ENCODE measurements at regions not wholly inside any gene's neighbourhood (a gene's known extent, or its start where the extent isn't known, plus 50 kb on each side); places are given as distances from the start of the nearest gene placed in this dataset.

DNA sequence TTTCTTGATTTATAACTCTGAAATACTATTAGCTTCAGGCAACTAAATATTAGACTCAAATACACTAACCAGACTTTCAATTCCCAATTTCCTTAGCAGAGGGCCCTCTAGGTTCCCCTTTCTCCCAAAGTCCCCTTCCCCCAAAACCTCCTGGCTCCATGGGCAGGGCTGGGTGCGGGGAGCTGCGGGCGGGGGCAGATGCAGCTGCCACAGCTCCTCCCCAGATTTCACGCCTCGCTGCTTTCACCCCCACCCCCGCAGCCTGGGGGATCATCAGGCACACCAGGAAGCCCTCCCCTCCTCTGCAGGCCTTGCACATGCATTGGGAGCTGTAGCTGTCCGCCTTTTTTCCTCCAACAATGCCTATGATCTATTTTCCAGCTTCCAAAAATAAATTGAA, 82.8 kb upstream of the SPATA31C2 start:
- no peak for TF ChIP-seq ZNF561 (tag by site-specific recombination; IDR thresholded peaks at IDR 0.05; ENCODE audit: borderline replicate concordance)
- TF ChIP-seq, protein P1, sequence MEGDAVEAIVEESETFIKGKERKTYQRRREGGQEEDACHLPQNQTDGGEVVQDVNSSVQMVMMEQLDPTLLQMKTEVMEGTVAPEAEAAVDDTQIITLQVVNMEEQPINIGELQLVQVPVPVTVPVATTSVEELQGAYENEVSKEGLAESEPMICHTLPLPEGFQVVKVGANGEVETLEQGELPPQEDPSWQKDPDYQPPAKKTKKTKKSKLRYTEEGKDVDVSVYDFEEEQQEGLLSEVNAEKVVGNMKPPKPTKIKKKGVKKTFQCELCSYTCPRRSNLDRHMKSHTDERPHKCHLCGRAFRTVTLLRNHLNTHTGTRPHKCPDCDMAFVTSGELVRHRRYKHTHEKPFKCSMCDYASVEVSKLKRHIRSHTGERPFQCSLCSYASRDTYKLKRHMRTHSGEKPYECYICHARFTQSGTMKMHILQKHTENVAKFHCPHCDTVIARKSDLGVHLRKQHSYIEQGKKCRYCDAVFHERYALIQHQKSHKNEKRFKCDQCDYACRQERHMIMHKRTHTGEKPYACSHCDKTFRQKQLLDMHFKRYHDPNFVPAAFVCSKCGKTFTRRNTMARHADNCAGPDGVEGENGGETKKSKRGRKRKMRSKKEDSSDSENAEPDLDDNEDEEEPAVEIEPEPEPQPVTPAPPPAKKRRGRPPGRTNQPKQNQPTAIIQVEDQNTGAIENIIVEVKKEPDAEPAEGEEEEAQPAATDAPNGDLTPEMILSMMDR (tag by site-specific recombination; IDR thresholded peaks at IDR 0.05): no peak
- no peak for TF ChIP-seq ZNF121 (tag by site-specific recombination; IDR thresholded peaks at IDR 0.05)
- TF ChIP-seq YY1 (tag by site-specific recombination; IDR thresholded peaks at IDR 0.05): no peak
- TF ChIP-seq, protein P2, sequence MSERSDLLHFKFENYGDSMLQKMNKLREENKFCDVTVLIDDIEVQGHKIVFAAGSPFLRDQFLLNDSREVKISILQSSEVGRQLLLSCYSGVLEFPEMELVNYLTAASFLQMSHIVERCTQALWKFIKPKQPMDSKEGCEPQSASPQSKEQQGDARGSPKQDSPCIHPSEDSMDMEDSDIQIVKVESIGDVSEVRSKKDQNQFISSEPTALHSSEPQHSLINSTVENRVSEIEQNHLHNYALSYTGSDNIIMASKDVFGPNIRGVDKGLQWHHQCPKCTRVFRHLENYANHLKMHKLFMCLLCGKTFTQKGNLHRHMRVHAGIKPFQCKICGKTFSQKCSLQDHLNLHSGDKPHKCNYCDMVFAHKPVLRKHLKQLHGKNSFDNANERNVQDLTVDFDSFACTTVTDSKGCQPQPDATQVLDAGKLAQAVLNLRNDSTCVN (tag by site-specific recombination; optimal IDR thresholded peaks at IDR 0.05): no peak
- no peak for TF ChIP-seq ZNF777 (tag by site-specific recombination; IDR thresholded peaks at IDR 0.05; ENCODE audit: borderline replicate concordance)
- TF ChIP-seq RBAK (tag by site-specific recombination; IDR thresholded peaks at IDR 0.05): no peak
- no peak for TF ChIP-seq ZBTB1 (tag by site-specific recombination; IDR thresholded peaks at IDR 0.05)
- TF ChIP-seq, protein P3, sequence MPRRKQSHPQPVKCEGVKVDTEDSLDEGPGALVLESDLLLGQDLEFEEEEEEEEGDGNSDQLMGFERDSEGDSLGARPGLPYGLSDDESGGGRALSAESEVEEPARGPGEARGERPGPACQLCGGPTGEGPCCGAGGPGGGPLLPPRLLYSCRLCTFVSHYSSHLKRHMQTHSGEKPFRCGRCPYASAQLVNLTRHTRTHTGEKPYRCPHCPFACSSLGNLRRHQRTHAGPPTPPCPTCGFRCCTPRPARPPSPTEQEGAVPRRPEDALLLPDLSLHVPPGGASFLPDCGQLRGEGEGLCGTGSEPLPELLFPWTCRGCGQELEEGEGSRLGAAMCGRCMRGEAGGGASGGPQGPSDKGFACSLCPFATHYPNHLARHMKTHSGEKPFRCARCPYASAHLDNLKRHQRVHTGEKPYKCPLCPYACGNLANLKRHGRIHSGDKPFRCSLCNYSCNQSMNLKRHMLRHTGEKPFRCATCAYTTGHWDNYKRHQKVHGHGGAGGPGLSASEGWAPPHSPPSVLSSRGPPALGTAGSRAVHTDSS (tag by site-specific recombination; IDR thresholded peaks at IDR 0.05): no peak

All from HEK293 (cell line).